Memory B cell (primary cell): ENCODE measurements at regions not wholly inside any gene's neighbourhood (a gene's known extent, or its start where the extent isn't known, plus 50 kb on each side); places are given as distances from the start of the nearest gene placed in this dataset.
"Not testable (repeated sequence)": the region's sequence is repeated elsewhere in the genome, so short reads cannot be mapped to it uniquely, and the experiment has no call there.

Experiments used
- ATAC-seq: fragments of 150-1000 bp; cut with Tn5 transposase; 2 replicates; pipeline ENCODE4 v1.10.0; 2021; ENCODE audit warnings: low read depth, mild to moderate bottlenecking, moderate library complexity
- DNase-seq, 2 donors: peaks; one replicate each; pipeline ENCODE4 v3.0.0; 2022; ENCODE audit warnings: low spot score in 2 of 2
- H3K27ac Mint-ChIP-seq: one replicate; pipeline ENCODE4 v1.8.0; 2022; ENCODE audit warnings: mild to moderate bottlenecking, moderate library complexity, mixed read lengths
- H3K27me3 Mint-ChIP-seq: one replicate; pipeline ENCODE4 v1.8.0; 2022; ENCODE audit warnings: mixed read lengths
- H3K36me3 Mint-ChIP-seq: one replicate; pipeline ENCODE4 v1.8.0; 2022; ENCODE audit warnings: mild to moderate bottlenecking, mixed read lengths
- H3K4me1 Mint-ChIP-seq: one replicate; pipeline ENCODE4 v1.8.0; 2022; ENCODE audit warnings: mixed read lengths
- H3K4me3 Mint-ChIP-seq: one replicate; pipeline ENCODE4 v1.8.0; 2022; ENCODE audit warnings: mild to moderate bottlenecking, moderate library complexity, mixed read lengths
- H3K9me3 Mint-ChIP-seq: one replicate; pipeline ENCODE4 v1.8.0; 2022; ENCODE audit warnings: mixed read lengths

DNA sequence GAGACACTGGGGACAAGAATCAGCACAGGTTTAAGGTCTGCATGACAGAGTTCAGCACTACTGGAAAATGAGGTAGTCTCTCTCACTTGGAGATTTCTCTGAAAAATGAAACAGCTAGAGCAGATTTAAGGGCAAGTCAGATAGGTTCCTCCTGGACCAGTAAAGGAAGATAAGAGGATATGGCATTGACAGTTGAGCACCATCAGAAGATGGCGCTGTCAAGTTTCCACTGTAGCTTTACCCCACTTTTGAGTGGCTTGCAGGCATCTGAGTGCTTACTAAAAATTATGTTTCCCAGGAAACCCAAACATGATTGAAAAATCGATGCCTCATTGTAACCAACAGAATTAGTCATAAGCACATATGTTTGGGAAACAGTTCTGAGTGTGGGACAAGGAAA is 407.2 kb upstream of the UBE2E2 start:
- no peak overlapping the region for H3K4me3 Mint-ChIP-seq
- peaks cover 1% of the 10 kb centered on the region for H3K9me3 Mint-ChIP-seq
- no peak for ATAC-seq
- H3K27me3 Mint-ChIP-seq, result peaks cover 1% of the 10 kb centered on the region
- H3K36me3 Mint-ChIP-seq, result no peaks in the 10 kb centered on the region
- no peak for DNase-seq
- H3K27ac Mint-ChIP-seq, result no peak overlapping the region
- no peaks in the 10 kb centered on the region for H3K4me1 Mint-ChIP-seq

DNA sequence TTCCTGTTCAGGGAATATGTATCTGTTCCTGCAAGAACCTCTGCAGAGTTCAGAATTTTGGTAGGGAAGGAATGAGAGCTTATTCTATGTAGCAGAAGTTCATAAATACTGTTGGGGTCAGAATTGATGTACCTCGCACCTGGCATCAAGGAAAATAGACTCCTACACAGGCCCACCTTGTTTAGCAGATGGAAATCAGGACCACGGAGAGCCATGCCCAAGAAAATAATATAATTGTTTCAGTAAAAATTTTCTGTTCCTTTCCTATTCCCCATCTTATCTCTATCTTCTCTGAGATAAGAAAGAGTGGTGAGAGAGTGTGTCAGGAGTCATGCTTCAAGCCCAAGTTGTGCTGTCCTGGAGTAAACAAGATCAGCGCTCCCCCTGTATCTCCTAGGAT is 404.7 kb upstream of the UBE2E2 start:
- Mint-ChIP-seq H3K4me3 (no peak overlapping the region), H3K27me3 (peaks cover 1% of the 10 kb centered on the region), H3K9me3 (peaks cover 2% of the 10 kb centered on the region), H3K36me3 (peaks cover 1% of the 10 kb centered on the region), H3K4me1 (no peaks in the 10 kb centered on the region), H3K27ac (no peak overlapping the region)
- no peak for DNase-seq
- no peak for ATAC-seq

DNA sequence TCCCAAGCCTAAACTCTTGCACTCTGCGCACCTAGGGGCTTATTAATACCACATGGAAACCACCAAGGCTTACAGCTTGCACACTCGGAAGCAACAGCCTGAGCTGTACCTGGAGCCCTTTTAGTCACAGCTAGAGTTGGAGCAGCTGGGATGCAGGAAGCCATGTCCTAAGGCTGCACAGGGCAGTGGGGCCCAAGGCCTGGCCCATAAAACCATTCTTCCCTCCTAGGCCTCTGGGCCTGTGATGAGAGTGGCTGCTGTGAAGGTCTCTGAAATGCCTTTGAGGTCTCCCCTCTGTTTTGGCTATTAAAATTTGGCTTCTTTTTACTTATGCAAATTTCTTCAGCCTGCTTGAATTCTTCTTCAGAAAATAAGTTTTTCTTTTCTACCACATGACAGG is 383.9 kb upstream of the UBE2E2 start:
- H3K4me1 Mint-ChIP-seq, result no peaks in the 10 kb centered on the region
- ATAC-seq, result no peak
- no peaks in the 10 kb centered on the region for H3K36me3 Mint-ChIP-seq

DNA sequence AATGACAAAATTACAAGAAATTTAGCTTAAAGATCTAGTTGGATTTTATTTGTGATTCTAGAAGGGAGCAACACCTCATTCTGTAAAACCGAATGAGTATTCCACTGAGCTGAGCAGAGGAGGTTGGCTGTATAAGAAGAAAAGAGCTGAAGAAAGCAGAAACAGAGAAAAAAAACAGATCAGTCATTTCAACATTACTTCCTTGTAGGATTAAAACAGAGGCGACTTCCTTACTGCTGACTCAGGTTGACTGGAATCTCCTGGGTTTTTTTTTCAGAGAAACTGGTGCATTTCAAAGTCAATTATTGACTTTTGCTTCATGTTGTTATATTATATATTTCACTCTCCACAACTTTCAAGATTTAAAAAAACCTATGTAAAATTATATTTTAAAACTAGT is 368.1 kb upstream of the UBE2E2 start:
- no peak for DNase-seq
- Mint-ChIP-seq H3K4me3 (no peak overlapping the region), H3K27me3 (no peaks in the 10 kb centered on the region), H3K36me3 (no peaks in the 10 kb centered on the region), H3K4me1 (no peaks in the 10 kb centered on the region), H3K9me3 (no peaks in the 10 kb centered on the region), H3K27ac (no peak overlapping the region)
- ATAC-seq, result no peak

More for the DNA sequence above, 383.9 kb upstream of the UBE2E2 start:
- Mint-ChIP-seq H3K27me3 (no peaks in the 10 kb centered on the region), H3K9me3 (peaks cover 3% of the 10 kb centered on the region), H3K27ac (no peak overlapping the region), H3K4me3 (no peak overlapping the region)
- no peak for DNase-seq

DNA sequence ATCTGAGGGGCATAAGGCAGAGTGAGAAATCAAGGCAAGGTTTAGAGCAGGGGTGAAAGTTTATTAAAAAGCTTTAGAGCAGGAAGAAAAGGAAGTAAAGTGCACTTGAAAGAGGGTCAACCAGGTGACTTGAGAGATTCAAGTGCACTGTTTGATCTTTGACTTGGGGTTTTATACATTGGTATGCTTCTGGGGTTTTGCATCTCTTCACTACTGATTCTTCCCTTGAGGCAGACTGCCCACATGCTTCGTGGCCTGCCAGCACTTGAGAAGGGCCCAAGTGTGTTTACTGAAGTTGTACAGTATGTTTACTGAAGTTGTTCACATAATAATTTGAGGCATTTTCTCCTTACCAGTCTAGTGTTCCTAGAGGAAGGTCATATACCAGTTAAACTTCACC is 367.0 kb upstream of the UBE2E2 start:
- ATAC-seq, result no peak
- no peaks in the 10 kb centered on the region for H3K4me1 Mint-ChIP-seq
- H3K27me3 Mint-ChIP-seq, result no peaks in the 10 kb centered on the region
- no peak for DNase-seq
- H3K36me3 Mint-ChIP-seq, result no peaks in the 10 kb centered on the region
- H3K9me3 Mint-ChIP-seq, result peaks cover 3% of the 10 kb centered on the region
- H3K27ac Mint-ChIP-seq, result no peak overlapping the region
- H3K4me3 Mint-ChIP-seq, result no peak overlapping the region

DNA sequence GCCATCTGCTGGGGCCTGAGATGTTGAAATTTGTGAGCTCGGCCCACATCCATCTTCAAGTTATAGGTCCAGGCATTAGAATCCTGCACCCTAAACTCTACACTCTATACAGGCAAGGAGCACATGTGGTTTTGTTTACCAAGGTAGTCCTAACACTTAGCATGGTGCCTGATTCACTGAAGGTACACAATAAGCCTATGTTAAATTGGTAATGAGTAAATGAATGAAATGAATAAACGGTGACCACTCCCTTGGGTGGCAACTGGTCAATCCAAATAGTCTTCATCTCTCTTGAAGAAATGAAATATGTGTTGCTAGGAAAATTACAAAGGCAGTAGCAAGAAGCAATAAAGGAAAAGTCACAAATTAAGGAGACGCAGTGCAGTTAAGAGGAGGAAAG is 359.3 kb upstream of the UBE2E2 start:
- Mint-ChIP-seq H3K4me1 (no peaks in the 10 kb centered on the region), H3K9me3 (peaks cover 4% of the 10 kb centered on the region), H3K36me3 (no peaks in the 10 kb centered on the region), H3K4me3 (no peak overlapping the region), H3K27me3 (no peaks in the 10 kb centered on the region), H3K27ac (no peak overlapping the region)
- no peak for ATAC-seq
- DNase-seq, result no peak

GRCh38 chr3:22846566-22846965 is 356.6 kb upstream of the UBE2E2 start:
- Mint-ChIP-seq H3K36me3 (no peaks in the 10 kb centered on the region), H3K4me3 (no peak overlapping the region), H3K27ac (no peak overlapping the region), H3K4me1 (no peaks in the 10 kb centered on the region), H3K9me3 (peaks cover 1% of the 10 kb centered on the region), H3K27me3 (no peaks in the 10 kb centered on the region)
- ATAC-seq (no peak), DNase-seq (no peak)

GRCh38 chr3:22849583-22849982 is 353.5 kb upstream of the UBE2E2 start:
- H3K36me3 Mint-ChIP-seq, H3K4me3 Mint-ChIP-seq, H3K4me1 Mint-ChIP-seq, DNase-seq, H3K9me3 Mint-ChIP-seq, H3K27ac Mint-ChIP-seq, ATAC-seq, H3K27me3 Mint-ChIP-seq: not testable (repeated sequence)

- Mint-ChIP-seq H3K4me1 (no peaks in the 10 kb centered on the region), H3K27ac (no peak overlapping the region), H3K4me3 (no peak overlapping the region), H3K9me3 (no peaks in the 10 kb centered on the region), H3K36me3 (no peaks in the 10 kb centered on the region), H3K27me3 (no peaks in the 10 kb centered on the region)
- ATAC-seq (no peak), DNase-seq (no peak)
These were observed 346.3 kb upstream of the UBE2E2 start for GRCh38 chr3:22856811-22857210.

DNA sequence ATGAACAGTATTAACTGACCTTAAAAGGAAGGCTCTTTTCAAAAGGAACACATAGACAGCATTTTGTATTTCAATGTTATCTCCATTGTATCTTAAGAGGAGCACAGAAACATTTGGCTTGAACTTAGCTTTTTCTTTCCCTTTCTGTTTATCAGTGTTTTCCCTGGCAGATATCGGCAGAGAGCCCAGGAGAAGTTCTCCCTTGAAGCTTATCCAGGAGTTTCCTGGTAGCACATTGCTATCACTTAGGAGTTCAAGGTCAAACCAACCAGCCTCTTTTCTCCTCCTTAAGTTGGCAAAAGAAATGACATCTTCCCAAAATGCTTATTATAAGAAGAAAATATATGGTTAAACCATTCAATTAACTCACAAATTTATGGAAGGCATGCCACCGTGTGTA is 344.6 kb upstream of the UBE2E2 start:
- Mint-ChIP-seq H3K9me3 (no peaks in the 10 kb centered on the region), H3K27me3 (no peaks in the 10 kb centered on the region), H3K4me1 (no peaks in the 10 kb centered on the region), H3K27ac (no peak overlapping the region), H3K36me3 (no peaks in the 10 kb centered on the region), H3K4me3 (no peak overlapping the region)
- DNase-seq (no peak), ATAC-seq (no peak)

- DNase-seq (no peak), ATAC-seq (no peak)
- Mint-ChIP-seq H3K4me3 (no peak overlapping the region), H3K4me1 (no peaks in the 10 kb centered on the region), H3K27ac (no peak overlapping the region), H3K36me3 (no peaks in the 10 kb centered on the region), H3K9me3 (no peaks in the 10 kb centered on the region), H3K27me3 (peaks cover 3% of the 10 kb centered on the region)
These were observed 343.5 kb upstream of the UBE2E2 start for GRCh38 chr3:22859618-22860017.

DNA sequence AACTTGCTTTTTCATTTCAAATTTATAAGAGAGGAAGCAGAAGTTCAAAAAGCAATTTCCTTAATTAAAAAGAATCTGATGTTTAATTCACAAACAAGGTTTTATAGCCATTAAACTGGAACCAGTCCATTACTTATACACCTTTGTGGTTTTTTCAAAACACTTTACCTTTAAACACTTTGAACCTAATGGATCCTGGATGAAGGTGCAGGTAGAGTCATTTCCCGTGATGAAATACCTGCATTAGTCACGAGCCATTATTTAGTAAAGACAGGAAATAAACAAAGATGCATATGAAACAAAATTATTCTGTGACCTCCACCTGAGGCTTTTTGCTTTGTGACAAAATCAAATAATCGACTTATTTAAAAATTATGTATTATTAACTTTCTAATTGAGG is 341.7 kb upstream of the UBE2E2 start:
- Mint-ChIP-seq H3K27ac (no peak overlapping the region), H3K36me3 (no peaks in the 10 kb centered on the region), H3K27me3 (peaks cover 3% of the 10 kb centered on the region), H3K4me1 (no peaks in the 10 kb centered on the region), H3K4me3 (no peak overlapping the region), H3K9me3 (no peaks in the 10 kb centered on the region)
- DNase-seq (no peak), ATAC-seq (no peak)

DNA sequence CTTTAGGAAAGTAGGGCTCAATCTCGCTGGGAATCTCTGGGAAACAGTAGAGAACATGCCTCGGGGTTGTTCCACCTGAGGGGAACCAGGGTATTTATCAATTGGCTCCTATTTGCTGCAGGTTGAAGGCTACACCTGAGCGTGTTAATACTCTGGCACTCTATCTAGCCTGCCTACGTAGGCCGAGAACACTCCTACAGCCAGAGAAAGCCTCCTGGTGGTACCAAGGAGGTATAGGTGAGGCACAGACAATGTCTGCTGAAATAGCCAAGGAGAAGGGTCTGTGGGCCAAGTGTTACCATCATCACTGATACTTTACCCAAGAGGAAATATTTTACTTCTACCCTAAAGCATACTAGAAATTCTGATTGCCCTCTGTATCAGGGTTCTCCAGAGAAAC is 341.0 kb upstream of the UBE2E2 start:
- Mint-ChIP-seq H3K4me1 (no peaks in the 10 kb centered on the region), H3K4me3 (no peak overlapping the region), H3K9me3 (no peaks in the 10 kb centered on the region), H3K36me3 (no peaks in the 10 kb centered on the region), H3K27me3 (peaks cover 3% of the 10 kb centered on the region), H3K27ac (no peak overlapping the region)
- ATAC-seq (no peak), DNase-seq (no peak)

GRCh38 chr3:22882834-22883233 is 320.3 kb upstream of the UBE2E2 start:
- not testable (repeated sequence) for H3K36me3 Mint-ChIP-seq, H3K4me3 Mint-ChIP-seq, DNase-seq, ATAC-seq, H3K9me3 Mint-ChIP-seq, H3K27me3 Mint-ChIP-seq, H3K27ac Mint-ChIP-seq, H3K4me1 Mint-ChIP-seq

DNA sequence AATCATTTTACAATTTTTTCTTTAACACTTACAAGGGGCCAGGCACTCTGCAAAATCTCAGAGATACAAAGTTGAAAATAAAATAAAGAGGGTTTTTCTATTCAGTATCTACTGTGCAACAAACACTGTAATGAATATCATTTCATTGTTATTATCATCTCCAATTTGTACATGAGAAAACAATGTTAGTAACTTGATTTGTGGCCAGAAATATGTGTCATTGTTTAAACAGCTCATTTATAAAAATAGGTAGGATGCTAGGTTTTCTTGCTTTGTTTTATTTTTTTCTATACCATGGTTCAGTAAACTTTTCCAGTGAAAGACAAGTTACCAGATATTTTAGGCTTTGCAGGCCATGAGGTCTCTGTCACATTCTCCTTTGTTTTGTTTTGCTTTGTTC is 318.1 kb upstream of the UBE2E2 start:
- Mint-ChIP-seq H3K27ac (no peak overlapping the region), H3K4me3 (no peak overlapping the region), H3K4me1 (no peaks in the 10 kb centered on the region), H3K36me3 (no peaks in the 10 kb centered on the region), H3K27me3 (peaks cover 1% of the 10 kb centered on the region), H3K9me3 (peaks cover 2% of the 10 kb centered on the region)
- DNase-seq (no peak), ATAC-seq (no peak)
